ENCODE measurements at regions not wholly inside any gene's neighbourhood (a gene's known extent, or its start where the extent isn't known, plus 50 kb on each side); places are given as distances from the start of the nearest gene placed in this dataset.

DNA sequence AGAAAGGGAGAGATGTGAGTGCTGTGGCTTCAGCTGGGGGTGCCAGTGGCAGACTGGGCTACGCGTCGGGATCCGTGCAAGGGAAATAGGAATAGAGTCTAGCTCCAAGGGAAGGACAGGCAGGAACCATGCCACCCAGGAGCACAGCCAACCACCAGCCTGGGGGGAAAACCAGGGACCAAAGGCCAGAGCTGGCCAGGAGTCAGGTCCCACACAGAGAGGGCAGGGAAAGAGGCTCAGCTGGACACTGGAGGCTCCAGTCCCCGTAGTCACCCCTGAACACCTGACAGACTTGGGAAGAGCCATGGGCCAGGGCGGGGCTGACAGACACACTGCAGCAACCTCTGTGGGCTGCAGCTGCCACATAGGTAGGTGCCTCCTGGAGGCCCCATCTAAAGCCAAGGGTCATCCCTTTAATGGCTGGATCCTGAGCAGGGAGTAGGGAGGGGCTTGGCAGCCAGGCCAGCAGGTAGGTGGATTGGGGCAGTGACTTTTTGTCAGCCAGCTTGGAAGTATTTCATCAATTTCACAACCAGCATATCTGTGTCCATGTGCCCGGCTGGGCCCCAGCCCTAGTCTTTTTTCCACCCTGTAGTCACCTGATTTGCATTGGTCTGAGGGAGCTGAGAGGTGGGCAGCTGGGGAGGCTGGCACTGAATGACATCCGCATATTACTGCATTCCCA, 163.2 kb downstream of the SH2D4B start:
- TF ChIP-seq, protein P1, sequence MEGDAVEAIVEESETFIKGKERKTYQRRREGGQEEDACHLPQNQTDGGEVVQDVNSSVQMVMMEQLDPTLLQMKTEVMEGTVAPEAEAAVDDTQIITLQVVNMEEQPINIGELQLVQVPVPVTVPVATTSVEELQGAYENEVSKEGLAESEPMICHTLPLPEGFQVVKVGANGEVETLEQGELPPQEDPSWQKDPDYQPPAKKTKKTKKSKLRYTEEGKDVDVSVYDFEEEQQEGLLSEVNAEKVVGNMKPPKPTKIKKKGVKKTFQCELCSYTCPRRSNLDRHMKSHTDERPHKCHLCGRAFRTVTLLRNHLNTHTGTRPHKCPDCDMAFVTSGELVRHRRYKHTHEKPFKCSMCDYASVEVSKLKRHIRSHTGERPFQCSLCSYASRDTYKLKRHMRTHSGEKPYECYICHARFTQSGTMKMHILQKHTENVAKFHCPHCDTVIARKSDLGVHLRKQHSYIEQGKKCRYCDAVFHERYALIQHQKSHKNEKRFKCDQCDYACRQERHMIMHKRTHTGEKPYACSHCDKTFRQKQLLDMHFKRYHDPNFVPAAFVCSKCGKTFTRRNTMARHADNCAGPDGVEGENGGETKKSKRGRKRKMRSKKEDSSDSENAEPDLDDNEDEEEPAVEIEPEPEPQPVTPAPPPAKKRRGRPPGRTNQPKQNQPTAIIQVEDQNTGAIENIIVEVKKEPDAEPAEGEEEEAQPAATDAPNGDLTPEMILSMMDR (IDR thresholded peaks at IDR 0.05), result no peak
- no peak for TF ChIP-seq POLR2A (IDR thresholded peaks at IDR 0.05)
- no peak for TF ChIP-seq POLR2AphosphoS5 (IDR thresholded peaks at IDR 0.05)
- no peak for TF ChIP-seq EP300 (IDR thresholded peaks at IDR 0.05)
